IPS-18c (cell line): ENCODE measurements at regions not wholly inside any gene's neighbourhood (a gene's known extent, or its start where the extent isn't known, plus 50 kb on each side); places are given as distances from the start of the nearest gene placed in this dataset.
"Not testable (repeated sequence)": the region's sequence is repeated elsewhere in the genome, so short reads cannot be mapped to it uniquely, and the experiment has no call there.

ENCODE experiments used
- H3K4me3 ChIP-seq: 2 replicates; pipeline ENCODE4 v1.7.0; 2013; ENCODE audit warnings: low read depth, mild to moderate bottlenecking, low read length, moderate library complexity; ENCODE audit not compliant: insufficient read depth
- H3K9me3 ChIP-seq: one replicate; pipeline ENCODE4 v1.6.1; 2013; ENCODE audit warnings: mild to moderate bottlenecking, low read length, moderate library complexity; ENCODE audit not compliant: control insufficient read depth, insufficient read depth

DNA sequence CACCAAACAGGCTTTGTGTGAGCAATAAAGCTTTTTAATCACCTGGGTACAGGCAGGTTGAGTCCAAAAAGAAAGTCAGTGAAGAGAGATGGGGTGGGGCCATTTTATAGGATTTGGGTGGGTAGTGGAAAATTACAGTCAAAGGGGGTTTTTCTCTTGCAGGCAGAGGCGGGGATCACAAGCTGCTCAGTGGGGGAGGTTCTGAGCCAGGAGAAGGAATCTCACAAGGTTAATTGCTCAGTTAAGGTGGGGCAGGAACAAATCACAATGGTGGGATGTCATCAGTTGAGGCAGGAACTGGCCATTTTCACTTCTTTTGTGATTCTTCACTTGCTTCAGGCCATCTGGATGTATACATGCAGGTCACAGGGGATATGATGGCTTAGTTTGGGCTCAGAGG, 191.3 kb upstream of the PKP2 start:
- not testable (repeated sequence) for H3K4me3 ChIP-seq, H3K9me3 ChIP-seq

DNA sequence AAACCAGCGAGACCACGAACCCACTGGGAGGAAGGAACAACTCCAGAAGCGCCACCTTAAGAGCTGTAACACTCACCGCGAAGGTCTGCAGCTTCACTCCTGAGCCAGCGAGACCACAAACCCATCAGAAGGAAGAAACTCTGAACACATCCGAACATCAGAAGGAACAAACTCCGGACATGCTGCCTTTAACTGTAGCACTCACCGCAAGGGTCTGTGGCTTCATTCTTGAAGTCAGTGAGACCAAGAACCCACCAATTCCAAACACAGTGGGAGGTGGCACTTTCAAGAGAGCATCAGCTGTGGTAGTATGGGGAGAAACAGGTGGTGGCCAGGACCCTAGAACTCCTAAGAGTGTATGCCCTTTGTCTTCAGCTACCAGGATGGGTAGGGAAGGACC, 179.8 kb upstream of the PKP2 start:
- not testable (repeated sequence) for H3K4me3 ChIP-seq, H3K9me3 ChIP-seq

DNA sequence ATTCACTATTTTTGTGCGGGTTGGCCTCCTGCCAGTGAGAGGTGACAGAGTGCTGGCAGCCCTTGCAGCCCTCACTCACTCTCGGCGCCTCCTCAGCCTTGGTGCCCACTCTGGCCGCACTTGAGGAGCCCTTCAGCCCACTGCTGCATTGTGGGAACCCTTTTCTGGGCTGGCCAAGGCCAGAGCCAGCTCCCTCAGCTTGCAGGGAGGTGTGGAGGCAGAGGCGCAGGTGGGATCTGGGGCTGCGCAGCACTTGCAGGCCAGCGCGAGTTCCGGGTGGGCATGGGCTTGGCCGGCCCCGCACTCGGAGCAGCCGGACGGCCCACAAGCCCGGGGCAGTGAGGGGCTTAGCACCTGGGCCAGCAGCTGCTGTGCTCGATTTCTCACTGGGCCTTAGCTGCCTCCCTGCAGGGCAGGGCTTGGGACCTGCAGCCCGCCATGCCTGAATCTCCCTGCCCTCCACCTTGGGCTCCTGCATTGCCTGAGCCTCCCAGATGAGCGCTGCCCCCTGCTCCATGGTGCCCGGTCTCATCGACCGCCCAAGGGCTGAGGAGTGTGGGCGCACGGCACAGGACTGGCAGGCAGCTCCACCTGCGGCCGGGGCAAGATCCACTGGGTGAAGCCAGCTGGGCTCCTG, 178.7 kb upstream of the PKP2 start:
- not testable (repeated sequence) for H3K4me3 ChIP-seq, H3K9me3 ChIP-seq

DNA sequence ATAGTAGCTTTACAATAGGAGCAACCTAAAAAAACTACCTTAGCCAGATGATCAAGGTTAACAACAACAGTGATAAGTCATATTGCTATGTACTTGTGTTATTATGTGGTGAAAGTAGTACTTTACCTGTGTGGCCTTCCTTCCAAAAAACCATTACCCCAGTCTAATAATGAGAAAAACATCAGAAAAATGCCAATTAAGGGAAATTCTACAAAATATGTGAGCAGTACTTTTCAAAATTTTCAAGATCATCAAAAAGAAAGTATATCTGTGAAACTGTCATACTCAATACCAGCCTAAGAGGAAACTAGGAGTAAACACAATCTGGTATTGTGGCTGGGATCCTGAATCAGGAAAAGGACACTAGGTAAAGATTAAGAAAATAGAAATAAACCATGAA, 165.3 kb upstream of the PKP2 start:
- no peaks in the 10 kb centered on the region for H3K9me3 ChIP-seq

DNA sequence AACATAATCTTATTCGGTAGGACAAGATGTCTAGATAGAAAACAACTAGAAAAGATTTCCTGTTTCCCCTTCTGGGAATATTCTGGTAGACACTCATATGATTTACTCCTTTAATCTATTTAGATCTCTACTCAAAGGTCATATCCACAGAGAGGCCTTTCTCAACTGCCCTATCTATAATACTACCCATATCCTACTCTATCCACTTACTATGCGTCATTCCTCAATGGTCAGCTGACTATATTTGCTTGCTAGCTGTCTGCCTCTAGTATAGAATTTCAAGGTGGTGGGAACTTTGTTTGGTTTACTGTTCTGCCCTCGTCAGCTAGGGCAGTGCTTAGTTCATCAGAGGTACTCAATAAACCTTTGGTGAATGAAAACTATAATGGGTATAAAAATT, 157.8 kb upstream of the PKP2 start:
- no peak overlapping the region for H3K4me3 ChIP-seq

More for the DNA sequence above, 165.3 kb upstream of the PKP2 start:
- no peak overlapping the region for H3K4me3 ChIP-seq

DNA sequence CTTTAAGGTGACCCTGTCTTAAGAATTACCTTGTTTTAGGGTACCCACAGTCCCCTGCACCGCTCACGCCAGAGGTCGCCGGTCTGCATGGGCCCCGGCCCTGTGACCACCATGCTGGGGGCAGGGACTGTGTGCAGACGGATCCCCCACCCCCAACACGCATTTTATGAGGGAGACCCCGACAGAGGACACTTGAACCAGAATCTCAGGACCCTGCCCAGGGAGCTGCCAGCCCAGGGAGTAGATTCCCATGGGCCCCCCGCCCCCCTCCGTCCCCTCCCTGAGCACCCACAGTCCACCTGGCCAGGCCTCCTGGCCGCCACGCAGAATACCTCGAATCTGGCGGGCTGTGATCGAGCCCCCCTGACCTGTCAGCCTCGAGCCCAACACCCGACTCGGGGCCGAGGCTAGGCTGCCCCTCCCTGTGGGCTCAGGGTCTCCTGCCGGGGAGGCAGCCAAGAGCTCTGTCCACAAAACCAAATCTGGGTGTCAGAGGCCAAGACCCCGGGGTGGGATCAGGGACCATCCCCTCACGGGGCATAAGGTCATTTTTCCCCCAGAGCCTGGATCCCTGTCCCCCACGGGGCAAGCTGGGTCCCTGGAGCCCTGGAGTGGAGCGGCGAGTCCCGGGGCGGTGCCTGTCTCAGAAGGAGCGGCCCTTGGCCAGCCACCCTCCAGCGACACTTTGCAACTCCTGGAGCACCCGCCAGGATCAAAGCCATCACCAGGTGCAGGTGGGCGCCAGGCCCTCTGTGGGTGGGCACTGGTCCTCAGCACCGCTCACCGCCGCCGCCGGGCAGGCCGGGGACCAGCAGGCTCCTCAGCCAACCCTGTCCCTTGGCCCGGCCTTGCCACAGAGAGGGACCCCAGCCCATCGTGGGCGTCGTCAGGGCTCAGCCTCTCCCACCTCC, 155.8 kb upstream of the PKP2 start:
- H3K4me3 ChIP-seq = no peak overlapping the region

More for the DNA sequence above, 157.8 kb upstream of the PKP2 start:
- peaks cover 2% of the 10 kb centered on the region for H3K9me3 ChIP-seq

DNA sequence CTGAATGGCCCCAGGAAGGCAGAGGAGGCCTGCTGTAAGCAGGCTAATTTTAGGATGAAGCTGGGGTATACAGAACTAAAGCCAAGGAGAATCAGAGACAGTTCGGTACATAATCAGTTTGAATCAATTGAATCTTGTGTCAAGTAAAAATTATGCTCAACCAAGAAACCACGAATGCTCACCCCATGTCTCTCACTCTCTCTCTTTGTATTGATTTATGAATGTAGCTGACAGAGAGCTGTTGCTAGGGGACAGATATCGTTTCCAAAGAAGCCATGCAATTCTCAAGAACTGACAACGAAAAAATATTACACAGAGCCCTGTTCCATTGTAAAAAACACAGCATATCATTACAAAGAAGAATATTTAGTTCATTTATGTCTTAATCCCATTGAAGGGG, 151.1 kb upstream of the PKP2 start:
- H3K9me3 ChIP-seq = no peaks in the 10 kb centered on the region
- no peak overlapping the region for H3K4me3 ChIP-seq

More for the DNA sequence above, 155.8 kb upstream of the PKP2 start:
- peaks cover 2% of the 10 kb centered on the region for H3K9me3 ChIP-seq

DNA sequence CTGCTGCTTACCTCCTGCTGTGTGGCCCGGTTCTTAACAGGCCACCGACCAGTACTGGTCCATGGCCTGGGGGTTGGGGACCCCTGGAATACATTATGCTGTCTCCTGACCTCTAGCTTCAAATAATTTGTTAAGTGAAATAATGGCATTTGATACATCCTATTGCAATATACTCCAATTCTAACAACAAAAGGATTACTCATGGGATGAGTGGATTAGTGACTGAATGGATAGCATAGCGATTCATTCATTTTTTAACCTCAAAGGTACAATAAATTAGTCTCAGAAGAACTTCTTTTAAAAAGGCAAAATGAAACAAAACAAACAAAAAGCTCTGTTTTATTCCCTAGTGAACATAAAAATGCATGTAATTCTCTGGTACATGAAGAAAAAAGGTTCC, 147.9 kb upstream of the PKP2 start:
- Histone ChIP-seq H3K4me3 (no peak overlapping the region), H3K9me3 (no peaks in the 10 kb centered on the region)

DNA sequence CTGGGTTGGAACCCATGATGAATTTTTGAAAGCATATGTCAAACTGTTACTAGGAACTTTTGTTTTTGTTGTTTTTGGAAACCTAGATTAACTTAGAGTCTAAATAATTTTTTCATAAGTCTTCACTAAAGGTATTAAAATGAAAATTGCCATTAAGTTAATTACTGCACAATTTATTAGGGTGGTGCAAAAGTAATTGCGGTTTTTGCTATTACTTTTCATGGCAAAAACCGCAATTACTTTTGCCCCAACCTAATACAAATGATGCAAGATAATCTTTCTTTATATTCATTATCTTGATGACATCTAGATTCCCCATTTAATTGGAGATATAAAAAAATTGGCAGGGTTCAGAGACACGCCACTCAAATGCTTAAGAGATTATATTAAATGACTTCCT, 145.0 kb upstream of the PKP2 start:
- no peak overlapping the region for H3K4me3 ChIP-seq
- no peaks in the 10 kb centered on the region for H3K9me3 ChIP-seq

DNA sequence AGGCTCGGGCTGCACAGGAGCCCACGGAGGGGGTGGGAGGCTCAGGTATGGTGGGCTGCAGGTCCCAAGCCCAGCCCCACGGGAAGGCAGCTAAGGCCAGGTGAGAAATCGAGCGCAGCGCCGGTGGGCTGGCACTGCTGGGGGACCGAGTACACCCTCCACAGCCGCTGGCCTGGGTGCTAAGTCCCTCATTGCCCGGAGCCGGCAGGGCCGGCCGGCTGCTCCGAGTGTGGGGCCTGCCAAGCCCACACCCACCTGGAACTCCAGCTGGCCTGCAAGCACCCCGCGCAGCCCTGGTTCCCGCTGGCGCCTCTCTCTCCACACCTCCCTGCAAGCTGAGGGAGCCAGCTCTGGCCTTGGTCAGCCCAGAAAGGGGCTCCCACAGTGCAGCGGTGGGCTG, 137.4 kb upstream of the PKP2 start:
- not testable (repeated sequence) for H3K4me3 ChIP-seq, H3K9me3 ChIP-seq

DNA sequence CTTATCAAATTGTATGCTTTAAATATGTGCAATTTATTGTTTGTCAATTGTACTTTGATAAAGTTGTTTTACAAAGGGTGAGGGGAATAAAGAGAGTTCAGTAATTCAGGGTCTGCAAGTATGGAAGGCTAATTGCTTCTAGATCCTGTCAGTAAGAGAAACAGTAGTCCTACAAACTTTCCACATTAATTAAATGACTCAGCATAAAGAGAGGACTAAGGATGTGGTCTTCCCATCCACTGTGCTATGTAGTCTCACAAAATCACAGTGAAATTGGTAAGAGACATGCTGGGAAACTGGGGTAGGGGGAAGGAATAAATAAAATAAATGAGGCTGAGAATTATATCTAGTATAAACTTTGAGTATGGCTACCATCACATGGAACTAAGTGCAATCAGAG, 130.2 kb upstream of the PKP2 start:
- Histone ChIP-seq H3K4me3 (no peak overlapping the region), H3K9me3 (no peaks in the 10 kb centered on the region)

DNA sequence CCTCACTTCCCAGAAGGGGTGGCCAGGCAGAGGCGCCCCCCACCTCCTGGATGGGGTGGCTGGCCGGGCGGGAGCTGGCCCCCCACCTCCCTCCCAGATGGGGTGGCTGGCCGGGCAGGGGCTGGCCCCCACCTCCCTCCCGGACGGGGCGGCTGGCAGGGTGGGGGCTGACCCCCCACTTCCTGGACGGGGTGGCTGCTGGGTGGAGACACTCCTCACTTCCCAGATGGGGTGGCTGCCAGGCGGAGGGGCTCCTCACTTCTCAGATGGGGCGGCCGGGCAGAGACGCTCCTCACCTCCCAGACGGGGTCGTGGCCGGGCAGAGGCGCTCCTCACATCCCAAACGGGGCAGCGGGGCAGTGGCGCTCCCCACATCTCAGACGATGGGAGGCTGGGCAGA, 126.1 kb upstream of the PKP2 start:
- H3K9me3 ChIP-seq, H3K4me3 ChIP-seq: not testable (repeated sequence)

DNA sequence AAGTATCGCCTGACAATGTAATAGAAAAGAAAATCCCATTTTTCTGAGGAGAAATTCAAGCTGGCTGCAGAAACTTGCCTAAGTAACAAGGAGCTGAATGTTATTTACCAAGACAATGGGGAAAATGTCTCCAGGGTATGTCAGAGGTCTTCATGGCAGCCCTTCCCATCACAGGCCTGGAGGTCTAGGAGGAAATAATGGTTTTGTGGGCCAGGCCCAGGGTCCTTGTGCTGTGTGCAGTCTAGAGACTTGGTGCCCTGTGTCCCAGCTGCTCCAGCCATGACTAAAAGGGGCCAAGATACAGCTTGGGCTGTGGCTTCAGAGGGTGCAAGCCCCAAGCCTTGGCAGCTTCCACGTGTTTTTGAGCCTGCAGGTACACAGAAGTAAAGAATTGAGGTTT, 120.5 kb upstream of the PKP2 start:
- not testable (repeated sequence) for H3K9me3 ChIP-seq, H3K4me3 ChIP-seq

DNA sequence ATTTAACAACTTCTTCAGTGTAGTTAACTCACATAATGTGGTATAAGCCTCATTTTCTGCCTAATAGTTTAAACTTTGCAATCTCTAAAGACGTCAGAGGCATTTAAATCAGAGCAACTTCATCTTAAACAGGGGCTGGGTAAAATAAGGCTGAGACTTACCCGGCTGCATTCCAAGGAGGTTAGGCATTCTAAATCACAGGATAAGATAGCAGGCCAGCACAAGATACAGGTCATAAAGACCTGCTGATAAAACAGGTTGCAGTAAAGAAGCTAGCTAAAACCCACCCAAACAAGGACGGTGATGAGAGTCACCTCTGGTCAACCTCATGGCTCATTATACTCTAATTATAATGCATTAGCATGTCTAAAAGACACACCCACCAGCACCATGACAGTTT, 115.6 kb upstream of the PKP2 start:
- H3K4me3 ChIP-seq = no peak overlapping the region
- peaks cover 2% of the 10 kb centered on the region for H3K9me3 ChIP-seq

DNA sequence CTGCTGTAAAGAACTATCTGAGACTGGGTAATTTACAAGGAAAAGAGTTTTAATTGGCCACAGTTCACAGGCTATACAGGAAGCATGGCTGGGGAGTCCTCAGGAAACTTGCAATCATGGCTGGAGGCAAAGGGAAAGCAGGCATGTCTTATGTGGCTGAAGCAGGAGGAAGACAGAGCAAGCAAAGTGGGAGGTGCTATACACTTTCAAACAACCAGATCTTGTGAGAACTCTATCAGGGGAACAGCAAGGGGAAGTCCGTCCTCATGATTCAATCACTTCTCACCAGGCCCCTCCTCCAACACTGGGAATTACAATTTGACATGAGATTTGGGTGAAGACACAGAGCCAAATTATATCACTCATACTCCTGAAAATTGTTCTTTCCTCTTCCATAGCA, 109.5 kb upstream of the PKP2 start:
- Histone ChIP-seq H3K9me3 (no peaks in the 10 kb centered on the region), H3K4me3 (no peak overlapping the region)

DNA sequence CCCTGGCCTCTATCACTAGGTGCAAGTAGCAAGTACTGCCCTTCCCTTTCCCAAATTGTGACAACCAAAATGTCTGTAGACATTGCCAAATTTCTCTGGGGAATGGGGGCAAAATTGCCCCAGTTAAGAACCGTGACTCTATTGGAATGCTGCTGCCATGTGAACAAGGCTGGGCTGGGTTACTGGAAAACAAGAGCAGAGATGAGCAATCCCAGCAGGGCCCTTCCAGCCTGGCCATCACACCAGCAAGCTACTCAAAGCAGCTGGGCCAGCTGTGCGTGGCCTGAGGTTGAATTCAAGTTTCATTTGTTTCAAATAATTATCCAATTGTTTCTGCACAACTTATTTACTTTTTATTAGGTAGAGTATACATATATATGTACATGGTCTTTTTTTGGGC, 103.4 kb upstream of the PKP2 start:
- Histone ChIP-seq H3K4me3 (no peak overlapping the region), H3K9me3 (no peaks in the 10 kb centered on the region)

DNA sequence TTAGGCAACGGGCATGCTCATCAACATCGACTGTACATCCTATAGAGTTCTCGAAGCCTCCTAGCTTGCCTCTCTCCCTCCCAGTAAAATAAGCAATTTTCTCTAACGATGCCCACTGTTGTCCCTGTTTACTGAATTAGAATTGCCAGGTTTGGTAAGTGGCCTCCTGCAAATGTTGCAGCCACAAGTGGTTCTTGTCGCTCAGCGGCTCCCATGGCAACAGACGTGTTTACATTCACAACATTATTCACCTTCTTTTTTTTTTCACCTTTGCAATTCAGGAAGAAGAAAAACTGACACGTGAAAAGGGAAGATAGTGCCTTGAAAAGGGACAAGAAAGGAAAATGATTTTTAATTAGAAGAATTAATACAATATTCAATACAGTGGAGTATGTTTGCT, 100.9 kb upstream of the PKP2 start:
- Histone ChIP-seq H3K4me3 (no peak overlapping the region), H3K9me3 (no peaks in the 10 kb centered on the region)

DNA sequence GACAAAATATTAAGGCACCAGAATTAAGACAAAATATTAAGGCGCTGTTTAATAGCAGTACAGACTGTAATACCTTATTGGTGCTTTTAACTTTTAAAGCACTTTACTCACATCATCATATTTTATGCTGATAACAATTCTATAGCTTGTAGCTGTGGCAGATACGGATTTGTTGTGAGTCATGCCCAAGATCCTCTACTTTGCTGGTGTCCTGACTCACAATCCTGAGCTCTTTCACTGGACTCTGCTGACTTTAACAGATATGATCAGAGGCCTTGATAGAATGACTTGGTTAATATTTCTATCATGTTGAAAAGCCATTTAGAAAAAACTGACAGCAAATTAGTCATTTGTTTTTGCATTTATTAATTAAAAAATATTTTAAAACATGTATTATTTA, 99.0 kb upstream of the PKP2 start:
- H3K9me3 ChIP-seq = no peaks in the 10 kb centered on the region
- H3K4me3 ChIP-seq = no peak overlapping the region

DNA sequence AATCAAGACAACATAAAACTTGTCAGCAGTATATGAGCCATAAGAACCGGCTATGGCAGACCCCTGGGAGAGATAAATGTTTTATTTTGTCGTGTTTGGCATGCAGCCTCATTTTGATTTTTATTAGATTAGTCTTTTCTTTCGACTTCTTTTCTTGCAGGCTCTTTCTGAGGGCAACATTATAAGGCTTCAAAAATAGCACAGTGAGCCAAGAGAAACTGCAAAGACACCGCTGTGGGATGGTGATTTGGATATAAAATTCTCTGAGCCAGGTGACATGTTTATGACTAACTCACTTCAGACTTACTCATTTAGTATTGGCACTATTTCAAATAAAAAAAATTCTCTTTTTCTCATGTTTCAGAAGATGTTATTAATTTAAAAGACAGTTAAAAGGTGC, 96.8 kb upstream of the PKP2 start:
- no peaks in the 10 kb centered on the region for H3K9me3 ChIP-seq
- no peak overlapping the region for H3K4me3 ChIP-seq
